H1 (cell line): ENCODE measurements at regions not wholly inside any gene's neighbourhood (a gene's known extent, or its start where the extent isn't known, plus 50 kb on each side); places are given as distances from the start of the nearest gene placed in this dataset.

ENCODE experiments used
- CTCF ChIA-PET: fragments of 300-600 bp; sonication (Branson Sonifier 250); formaldehyde crosslinking; loops from one replicate; lab custom pipeline; 2021; ENCODE audit not compliant: partially characterized antibody; lab: Charles Lee
- POLR2A ChIA-PET: fragments of 300-600 bp; sonication (Branson Sonifier 250); formaldehyde crosslinking; loops from one replicate; lab custom pipeline; 2021; ENCODE audit warnings: inconsistent platforms; ENCODE audit not compliant: partially characterized antibody; lab: Charles Lee
- DNase-seq, 2 experiments: peaks; one replicate each; pipeline versions ENCODE4 v3.0.0 to v3.0.0-alpha.2; 2010 to 2022; ENCODE audit warnings: low spot score in 2 of 2, low read depth in 1 of 2, mixed read lengths in 1 of 2
- FAIRE-seq: peaks from 2 replicates; lab custom pipeline; 2011; peaks lifted over from hg19 to GRCh38; lab: Jason Lieb, UNC
- H2AFZ ChIP-seq: 2 replicates; pipeline ENCODE4 v1.8.1; 2012; ENCODE audit warnings: low read length, inconsistent platforms
- H2AK5ac ChIP-seq: 2 replicates; pipeline ENCODE4 v1.6.1; 2013; ENCODE audit warnings: low read depth, low read length
- H2BK120ac ChIP-seq: replicated peaks from 2 replicates; pipeline ENCODE3; 2013; ENCODE audit warnings: low read depth, low read length, inconsistent platforms
- H2BK12ac ChIP-seq: 2 replicates; pipeline ENCODE4 v1.6.1; 2013; ENCODE audit warnings: low read depth, low read length
- H2BK15ac ChIP-seq: 2 replicates; pipeline ENCODE4 v1.6.1; 2013; ENCODE audit warnings: low read length
- H2BK20ac ChIP-seq: 2 replicates; pipeline ENCODE4 v1.6.1; 2013; ENCODE audit warnings: low read length
- H2BK5ac ChIP-seq: 2 replicates; pipeline ENCODE4 v1.6.1; 2013; ENCODE audit warnings: low read depth, low read length
- H3K14ac ChIP-seq: 2 replicates; pipeline ENCODE4 v1.6.1; 2013; ENCODE audit warnings: inconsistent platforms; ENCODE audit not compliant: insufficient read length
- H3K18ac ChIP-seq: 2 replicates; pipeline ENCODE4 v1.6.1; 2013; ENCODE audit warnings: low read length; ENCODE audit errors: extremely low read depth
- H3K23ac ChIP-seq: 2 replicates; pipeline ENCODE4 v1.6.1; 2013; ENCODE audit warnings: inconsistent platforms; ENCODE audit not compliant: insufficient read length
- H3K23me2 ChIP-seq: 2 replicates; pipeline ENCODE4 v1.6.1; 2013; ENCODE audit warnings: low read depth, low read length
- H3K27ac ChIP-seq: 2 replicates; pipeline ENCODE4 v1.6.1; 2011; ENCODE audit warnings: low read depth, low read length, inconsistent platforms
- H3K27me3 ChIP-seq, 4 experiments: replicated peaks in 1 of 4; 1 replicate in 1 of 4; 2 replicates in 3 of 4; pipeline versions ENCODE4 v1.6.1 to v1.8.1; 2011 to 2013; ENCODE audit warnings: low read length in 3 of 4, mild to moderate bottlenecking in 3 of 4, inconsistent platforms in 2 of 4, mixed read lengths in 2 of 4, moderate library complexity in 1 of 4; ENCODE audit not compliant: control insufficient read depth in 3 of 4, insufficient read depth in 3 of 4; ENCODE audit errors: extremely low read depth in 1 of 4
- H3K36me3 ChIP-seq, 4 experiments: 2 replicates each; pipeline versions ENCODE4 v1.6.1 to v1.8.1; 2011 to 2013; ENCODE audit warnings: mild to moderate bottlenecking in 4 of 4, low read length in 3 of 4, moderate library complexity in 2 of 4, control low read depth in 1 of 4, inconsistent platforms in 1 of 4; ENCODE audit not compliant: insufficient read depth in 4 of 4, control insufficient read depth in 2 of 4
- H3K4ac ChIP-seq: replicated peaks from 2 replicates; pipeline ENCODE3; 2013; ENCODE audit warnings: low read length, low read depth, mixed read lengths, inconsistent platforms; ENCODE audit not compliant: insufficient read length
- H3K4me1 ChIP-seq, 4 experiments: replicated peaks in 1 of 4; 1 replicate in 1 of 4; 2 replicates in 3 of 4; pipeline versions ENCODE4 v1.6.1 to v1.8.1; 2011 to 2013; ENCODE audit warnings: low read length in 3 of 4, inconsistent platforms in 2 of 4, mixed read lengths in 1 of 4; ENCODE audit not compliant: insufficient read depth in 4 of 4, control insufficient read depth in 3 of 4
- H3K4me2 ChIP-seq, 2 experiments: 2 replicates each; pipeline versions ENCODE4 v1.6.1 to v1.8.1; 2011 to 2013; ENCODE audit warnings: low read depth in 2 of 2, low read length in 2 of 2, control low read depth in 1 of 2, inconsistent platforms in 1 of 2, mild to moderate bottlenecking in 1 of 2; ENCODE audit not compliant: insufficient read depth in 1 of 2
- H3K4me3 ChIP-seq, 4 experiments: fragments of 200-600, 300-600 bp in 1 of 4; sonication (generic), shearing (Covaris generic), sonication (Bioruptor Twin) in 1 of 4; 2 replicates each; pipeline versions ENCODE4 v1.5.1 to v1.8.1; 2011 to 2016; ENCODE audit warnings: low read length in 4 of 4, low read depth in 3 of 4, control low read depth in 2 of 4, inconsistent platforms in 2 of 4, mild to moderate bottlenecking in 2 of 4, mixed read lengths in 1 of 4, moderate library complexity in 1 of 4; ENCODE audit not compliant: insufficient read depth in 2 of 4; ENCODE audit errors: extremely low read depth in 1 of 4
- H3K56ac ChIP-seq: replicated peaks from 2 replicates; pipeline ENCODE3; 2013; ENCODE audit warnings: low read depth, mild to moderate bottlenecking, mixed read lengths, low read length, inconsistent platforms; ENCODE audit not compliant: insufficient read length
- H3K79me1 ChIP-seq: 2 replicates; pipeline ENCODE4 v1.6.1; 2013; ENCODE audit warnings: low read depth, low read length, control low read depth
- H3K79me2 ChIP-seq, 2 experiments: 2 replicates each; pipeline versions ENCODE4 v1.6.1 to v1.8.1; 2012 to 2013; ENCODE audit warnings: low read length in 2 of 2, mild to moderate bottlenecking in 2 of 2, inconsistent platforms in 1 of 2; ENCODE audit not compliant: insufficient read depth in 2 of 2, control insufficient read depth in 1 of 2
- H3K9ac ChIP-seq, 4 experiments: replicated peaks in 1 of 4; 1 replicate in 1 of 4; 2 replicates in 3 of 4; pipeline versions ENCODE4 v1.6.1 to v1.8.1; 2011 to 2013; ENCODE audit warnings: low read depth in 3 of 4, low read length in 3 of 4, control low read depth in 2 of 4, mild to moderate bottlenecking in 2 of 4, moderate library complexity in 2 of 4, inconsistent platforms in 1 of 4; ENCODE audit errors: extremely low read depth in 1 of 4
- H3K9me3 ChIP-seq, 2 experiments: 2 replicates each; pipeline versions ENCODE4 v1.6.1 to v1.8.1; 2012 to 2013; ENCODE audit warnings: mild to moderate bottlenecking in 2 of 2, moderate library complexity in 2 of 2, control low read depth in 1 of 2, inconsistent platforms in 1 of 2, low read depth in 1 of 2, low read length in 1 of 2, mixed read lengths in 1 of 2; ENCODE audit not compliant: insufficient read depth in 2 of 2
- H4K20me1 ChIP-seq, 2 experiments: replicated peaks in 1 of 2; 2 replicates each; pipeline versions ENCODE3 to v1.8.1; 2011 to 2013; ENCODE audit warnings: inconsistent platforms in 2 of 2, low read length in 2 of 2, mild to moderate bottlenecking in 1 of 2; ENCODE audit not compliant: insufficient read depth in 2 of 2, control insufficient read depth in 1 of 2
- H4K5ac ChIP-seq: 2 replicates; pipeline ENCODE4 v1.6.1; 2013; ENCODE audit warnings: low read length, low read depth, mixed read lengths, inconsistent platforms; ENCODE audit not compliant: insufficient read length
- H4K8ac ChIP-seq: 2 replicates; pipeline ENCODE4 v1.8.0; 2013; ENCODE audit warnings: mild to moderate bottlenecking, moderate library complexity, low read length, inconsistent platforms; ENCODE audit not compliant: insufficient read depth; ENCODE audit errors: extremely low read depth
- H4K91ac ChIP-seq: replicated peaks from 2 replicates; pipeline ENCODE3; 2013; ENCODE audit warnings: low read length, mixed read lengths, inconsistent platforms; ENCODE audit not compliant: insufficient read length
- ASH2L ChIP-seq: fragments of 200-600, 300-600 bp; sonication (generic); IDR thresholded peaks from one replicate; pipeline ENCODE4 v1.7.1; 2017; ENCODE audit warnings: low read length
- BACH1 ChIP-seq: IDR thresholded peaks from 2 replicates; pipeline ENCODE4 v1.6.1; 2012; ENCODE audit warnings: low read length, improper control_type of control experiment
- BCL11A ChIP-seq, 2 experiments: IDR thresholded peaks; one replicate each; pipeline ENCODE4 v1.6.1; 2011; ENCODE audit warnings: low read depth in 2 of 2, low read length in 2 of 2, mild to moderate bottlenecking in 2 of 2
- GABPA ChIP-seq: IDR thresholded peaks from 2 replicates; pipeline ENCODE4 v1.6.1; 2011; ENCODE audit warnings: mild to moderate bottlenecking, low read length, moderate library complexity, borderline replicate concordance; ENCODE audit not compliant: insufficient read depth
- GTF2F1 ChIP-seq: IDR thresholded peaks from 2 replicates; pipeline ENCODE4 v1.6.1; 2012; ENCODE audit warnings: low read depth, low read length, improper control_type of control experiment, borderline replicate concordance
- KDM1A ChIP-seq: fragments of 200-600, 300-600 bp; sonication (generic); IDR thresholded peaks from 2 replicates; pipeline ENCODE4 v1.7.1; 2016; ENCODE audit warnings: mild to moderate bottlenecking, low read length, borderline replicate concordance
- KDM4A ChIP-seq: IDR thresholded peaks from one replicate; pipeline ENCODE4 v1.7.1; 2012; ENCODE audit warnings: low read depth, mild to moderate bottlenecking, moderate library complexity, low read length, inconsistent platforms; ENCODE audit not compliant: severe bottlenecking
- PHF8 ChIP-seq: fragments of 200-600 bp; sonication (generic); conservative IDR thresholded peaks from 2 replicates; pipeline ENCODE4 v1.7.1; 2012; ENCODE audit warnings: low read depth, mild to moderate bottlenecking, inconsistent platforms, low read length, moderate library complexity
- SP4 ChIP-seq: IDR thresholded peaks from 2 replicates; pipeline ENCODE4 v1.6.1; 2012; ENCODE audit warnings: low read length, inconsistent platforms
- TEAD4 ChIP-seq: IDR thresholded peaks from 2 replicates; pipeline ENCODE4 v1.6.1; 2012; ENCODE audit warnings: low read depth, low read length, inconsistent platforms, mixed read lengths

DNA sequence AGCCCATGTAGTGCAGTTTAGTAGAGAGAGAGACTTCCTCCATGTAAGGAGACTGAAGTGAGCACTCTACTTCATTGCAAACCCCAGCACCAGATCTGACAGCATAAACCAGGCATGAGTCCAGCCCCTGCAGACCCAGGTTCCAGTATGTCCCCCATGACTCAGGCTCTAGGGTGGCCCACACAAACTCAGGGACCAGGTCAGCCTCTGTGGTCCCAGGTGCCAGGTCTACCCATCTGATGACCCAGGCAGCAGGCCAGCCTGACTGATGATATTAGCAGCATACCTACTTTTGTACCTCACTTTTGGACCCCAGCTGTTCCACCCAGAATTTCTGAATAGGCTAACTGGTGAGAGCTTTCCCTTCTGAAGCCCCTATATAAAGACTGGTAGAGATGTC, 647.8 kb downstream of the ANXA1 start:
- H3K9me3 ChIP-seq, result no peaks in the 10 kb centered on the region
- DNase-seq (no peak), FAIRE-seq (no peak)
- POLR2A ChIA-PET, result no interaction called here
- H3K79me2 ChIP-seq, result no peaks in the 10 kb centered on the region
- H2BK12ac ChIP-seq, result no peak overlapping the region
- no peak overlapping the region for H4K5ac ChIP-seq
- H3K56ac ChIP-seq, result no peak overlapping the region
- no peak overlapping the region for H3K14ac ChIP-seq
- H3K4me2 ChIP-seq, result no peak overlapping the region
- no peak overlapping the region for H3K9ac ChIP-seq
- no peak overlapping the region for H3K27ac ChIP-seq
- H2BK15ac ChIP-seq, result no peak overlapping the region; the same call in 1 of the 2 replicates
- H3K79me1 ChIP-seq, result no peaks in the 10 kb centered on the region
- H2BK5ac ChIP-seq, result no peak overlapping the region
- CTCF ChIA-PET, result interaction anchor here (0.6 kb wide), 1 partner anchor 447 kb away, joined by 3 read pairs; no protein-coding TSS in a partner anchor
- H3K18ac ChIP-seq, result no peak overlapping the region
- no peak overlapping the region for H2AFZ ChIP-seq
- H3K27me3 ChIP-seq, result no peaks in the 10 kb centered on the region
- no peak overlapping the region for H2BK20ac ChIP-seq
- H3K23me2 ChIP-seq, result no peaks in the 10 kb centered on the region; the same call in 1 of the 2 replicates
- H2BK120ac ChIP-seq, result no peak overlapping the region
- no peak overlapping the region for H3K4ac ChIP-seq
- TF ChIP-seq PHF8 (no peak), GTF2F1 (no peak), KDM4A (no peak), KDM1A (no peak), BACH1 (no peak), BCL11A (IDR thresholded peaks at IDR 0.05; ENCODE audit: low read depth in 2 of 2, low read length in 2 of 2) (no peak), GABPA (no peak), ASH2L (no peak), TEAD4 (no peak), SP4 (no peak)
- no peak overlapping the region for H3K23ac ChIP-seq
- no peaks in the 10 kb centered on the region for H4K20me1 ChIP-seq
- H3K4me1 ChIP-seq, result no peaks in the 10 kb centered on the region
- H4K8ac ChIP-seq, result no peak overlapping the region
- H4K91ac ChIP-seq, result no peak overlapping the region
- no peaks in the 10 kb centered on the region for H3K36me3 ChIP-seq
- no peak overlapping the region for H2AK5ac ChIP-seq
- no peak overlapping the region for H3K4me3 ChIP-seq
